Activated B cell treated with CpG ODN at 0.5 μM for 24 hours (primary cell): ENCODE measurements at regions not wholly inside any gene's neighbourhood (a gene's known extent, or its start where the extent isn't known, plus 50 kb on each side); places are given as distances from the start of the nearest gene placed in this dataset.

ENCODE experiments used
- ATAC-seq: fragments of 200-7000 bp; cut with Tn5 transposase; one replicate; pipeline ENCODE4 v1.10.0; 2021; ENCODE audit warnings: low read depth, mild to moderate bottlenecking, moderate library complexity
- CTCF ChIA-PET: fragments of 350-600 bp; sonication (Branson Sonifier 250); formaldehyde crosslinking; loops from one replicate; lab custom pipeline; 2021; ENCODE audit warnings: antibody characterized with exemption; lab: Charles Lee
- POLR2A ChIA-PET: fragments of 350-600 bp; sonication (Branson Sonifier 250); formaldehyde crosslinking; loops from one replicate; lab custom pipeline; 2021; ENCODE audit warnings: antibody characterized with exemption; lab: Charles Lee
- DNase-seq: peaks from one replicate; pipeline ENCODE4 v3.0.0; 2022
- H3K27ac Mint-ChIP-seq: one replicate; pipeline ENCODE4 v1.8.0; 2020; ENCODE audit warnings: mixed read lengths
- H3K27me3 Mint-ChIP-seq: one replicate; pipeline ENCODE4 v1.8.0; 2021; ENCODE audit warnings: mixed read lengths
- H3K36me3 Mint-ChIP-seq: one replicate; pipeline ENCODE4 v1.8.0; 2021; ENCODE audit warnings: low read depth, mixed read lengths
- H3K4me1 Mint-ChIP-seq: one replicate; pipeline ENCODE4 v1.8.0; 2021; ENCODE audit warnings: mixed read lengths
- H3K4me3 Mint-ChIP-seq: one replicate; pipeline ENCODE4 v1.8.0; 2020; ENCODE audit warnings: mild to moderate bottlenecking, mixed read lengths
- H3K9me3 Mint-ChIP-seq: one replicate; pipeline ENCODE4 v1.8.0; 2020; ENCODE audit warnings: mixed read lengths
- intact Hi-C: fragments of 100-400 bp; cut with micrococcal nuclease; formaldehyde crosslinking; loops from one replicate; pipeline ENCODE4 v1.15.1; 2024
- TF ChIP-seq, protein P1 (sequence below): fragments of 200-600 bp; IDR thresholded peaks from one replicate; pipeline ENCODE4 v1.8.0; 2022; ENCODE audit warnings: antibody characterized with exemption, mild to moderate bottlenecking

DNA sequence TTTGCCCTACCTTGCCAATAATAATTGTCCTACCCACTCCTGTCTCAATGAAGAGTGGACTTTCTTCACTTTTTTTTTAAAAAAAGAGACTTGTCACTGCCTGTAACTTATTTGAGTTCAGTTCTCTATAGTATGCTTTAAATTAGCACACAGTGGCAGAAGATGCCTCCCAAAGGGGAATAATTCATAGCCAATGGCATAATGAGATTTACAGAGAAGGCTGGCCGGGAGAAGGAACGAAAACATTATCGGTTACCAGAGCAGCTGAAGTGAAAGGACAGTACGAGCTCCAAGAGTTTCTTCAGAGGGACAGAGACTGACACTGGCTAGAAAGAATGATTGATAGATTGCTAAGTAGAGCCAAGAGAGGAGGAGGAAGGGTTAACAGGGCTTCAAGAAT, 356.3 kb downstream of the EMP1 start:
- POLR2A ChIA-PET, result no interaction called here
- DNase-seq (no peak), ATAC-seq (no peak)
- H3K4me3 Mint-ChIP-seq, result no peak overlapping the region
- H3K27ac Mint-ChIP-seq, result no peak overlapping the region
- H3K27me3 Mint-ChIP-seq, result no peaks in the 10 kb centered on the region
- H3K9me3 Mint-ChIP-seq, result no peaks in the 10 kb centered on the region
- CTCF ChIA-PET, result no interaction called here
- H3K36me3 Mint-ChIP-seq, result no peaks in the 10 kb centered on the region
- TF ChIP-seq, protein P1, sequence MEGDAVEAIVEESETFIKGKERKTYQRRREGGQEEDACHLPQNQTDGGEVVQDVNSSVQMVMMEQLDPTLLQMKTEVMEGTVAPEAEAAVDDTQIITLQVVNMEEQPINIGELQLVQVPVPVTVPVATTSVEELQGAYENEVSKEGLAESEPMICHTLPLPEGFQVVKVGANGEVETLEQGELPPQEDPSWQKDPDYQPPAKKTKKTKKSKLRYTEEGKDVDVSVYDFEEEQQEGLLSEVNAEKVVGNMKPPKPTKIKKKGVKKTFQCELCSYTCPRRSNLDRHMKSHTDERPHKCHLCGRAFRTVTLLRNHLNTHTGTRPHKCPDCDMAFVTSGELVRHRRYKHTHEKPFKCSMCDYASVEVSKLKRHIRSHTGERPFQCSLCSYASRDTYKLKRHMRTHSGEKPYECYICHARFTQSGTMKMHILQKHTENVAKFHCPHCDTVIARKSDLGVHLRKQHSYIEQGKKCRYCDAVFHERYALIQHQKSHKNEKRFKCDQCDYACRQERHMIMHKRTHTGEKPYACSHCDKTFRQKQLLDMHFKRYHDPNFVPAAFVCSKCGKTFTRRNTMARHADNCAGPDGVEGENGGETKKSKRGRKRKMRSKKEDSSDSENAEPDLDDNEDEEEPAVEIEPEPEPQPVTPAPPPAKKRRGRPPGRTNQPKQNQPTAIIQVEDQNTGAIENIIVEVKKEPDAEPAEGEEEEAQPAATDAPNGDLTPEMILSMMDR, result no peak
- intact Hi-C loops, result no loop called here
- peaks cover 14% of the 10 kb centered on the region for H3K4me1 Mint-ChIP-seq

DNA sequence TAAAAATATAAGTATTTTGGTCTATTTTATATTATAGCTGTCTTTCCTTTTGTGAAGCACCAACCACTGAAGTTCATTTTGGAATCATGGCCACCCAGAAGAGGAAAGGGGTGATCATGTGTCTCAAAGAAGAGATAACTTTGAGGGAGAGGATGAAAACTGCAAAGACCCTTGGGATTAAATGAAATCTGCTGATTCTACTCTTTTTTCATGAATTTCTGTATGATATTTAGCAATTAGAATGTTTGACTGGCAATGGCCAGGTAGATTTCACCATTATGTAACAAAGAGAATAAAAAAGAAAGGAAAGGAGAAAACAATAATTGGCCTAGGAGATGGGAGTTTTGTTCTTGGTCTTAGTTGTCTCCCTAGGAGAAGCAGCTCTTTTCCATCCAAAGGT, 350.8 kb downstream of the EMP1 start:
- Mint-ChIP-seq H3K9me3 (no peaks in the 10 kb centered on the region), H3K4me1 (peaks cover 14% of the 10 kb centered on the region), H3K27ac (no peak overlapping the region), H3K27me3 (no peaks in the 10 kb centered on the region), H3K36me3 (no peaks in the 10 kb centered on the region), H3K4me3 (no peak overlapping the region)
- no peak for DNase-seq
- POLR2A ChIA-PET, result no interaction called here
- ATAC-seq, result no peak
- intact Hi-C loops, result no loop called here
- TF ChIP-seq, protein P1, result no peak
- CTCF ChIA-PET, result no interaction called here

DNA sequence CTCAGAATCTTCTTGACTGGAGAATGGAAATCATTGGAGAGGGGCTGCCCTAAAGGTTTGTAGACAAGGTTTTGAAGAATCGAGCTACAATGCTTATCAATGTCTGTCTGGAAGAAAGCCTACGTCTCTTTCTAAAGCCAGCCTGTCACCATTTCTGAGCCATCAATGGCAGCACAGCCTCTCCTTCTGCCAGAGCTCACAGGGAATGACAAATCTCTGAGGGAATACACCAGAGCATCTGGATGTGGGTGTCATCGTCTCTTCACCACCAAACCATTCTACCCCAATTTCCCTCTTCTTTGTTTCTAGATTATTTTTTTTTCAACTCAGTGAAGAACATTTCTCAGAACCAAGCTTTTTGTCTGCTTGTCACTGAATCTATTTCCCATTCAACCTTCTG, 349.7 kb downstream of the EMP1 start:
- no peak for ATAC-seq
- Mint-ChIP-seq H3K9me3 (no peaks in the 10 kb centered on the region), H3K4me3 (no peak overlapping the region), H3K27me3 (no peaks in the 10 kb centered on the region), H3K4me1 (peaks cover 13% of the 10 kb centered on the region), H3K27ac (no peak overlapping the region), H3K36me3 (no peaks in the 10 kb centered on the region)
- no peak for DNase-seq
- intact Hi-C loops, result no loop called here
- TF ChIP-seq, protein P1, result no peak
- CTCF ChIA-PET, result no interaction called here
- POLR2A ChIA-PET, result no interaction called here

DNA sequence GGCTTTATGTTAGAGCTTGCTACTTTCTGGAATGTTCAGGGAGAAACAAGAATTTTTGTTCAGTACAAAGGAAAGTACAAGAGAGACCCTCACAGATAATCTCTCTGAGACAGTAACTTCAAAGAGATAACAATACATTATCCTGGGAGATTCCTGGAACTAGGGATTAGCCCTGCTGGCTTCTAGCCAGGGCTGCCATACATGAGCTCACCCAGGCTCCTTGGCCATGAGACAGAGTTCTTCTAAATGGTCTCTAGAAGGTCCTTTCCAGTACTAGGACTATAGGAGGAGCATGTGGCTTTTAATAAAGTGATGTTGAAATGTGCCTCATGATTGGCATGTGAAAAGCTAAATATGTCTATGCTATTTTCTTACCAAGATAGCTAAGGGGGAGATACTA, 342.5 kb downstream of the EMP1 start:
- H3K27me3 Mint-ChIP-seq, result no peaks in the 10 kb centered on the region
- ChIA-PET POLR2A (no interaction called here), CTCF (no interaction called here)
- no peaks in the 10 kb centered on the region for H3K9me3 Mint-ChIP-seq
- TF ChIP-seq, protein P1, result no peak
- ATAC-seq (no peak), DNase-seq (no peak)
- peaks cover 48% of the 10 kb centered on the region for H3K4me1 Mint-ChIP-seq
- no peaks in the 10 kb centered on the region for H3K36me3 Mint-ChIP-seq
- H3K4me3 Mint-ChIP-seq, result no peak overlapping the region
- intact Hi-C loops, result loop anchor here (5.0 to 10.0 kb wide), 8 partner anchors 53 to 1704 kb away; partner anchors contain the start of genes ATF7IP, BORCS5, DDX47 and MANSC1
- no peak overlapping the region for H3K27ac Mint-ChIP-seq

DNA sequence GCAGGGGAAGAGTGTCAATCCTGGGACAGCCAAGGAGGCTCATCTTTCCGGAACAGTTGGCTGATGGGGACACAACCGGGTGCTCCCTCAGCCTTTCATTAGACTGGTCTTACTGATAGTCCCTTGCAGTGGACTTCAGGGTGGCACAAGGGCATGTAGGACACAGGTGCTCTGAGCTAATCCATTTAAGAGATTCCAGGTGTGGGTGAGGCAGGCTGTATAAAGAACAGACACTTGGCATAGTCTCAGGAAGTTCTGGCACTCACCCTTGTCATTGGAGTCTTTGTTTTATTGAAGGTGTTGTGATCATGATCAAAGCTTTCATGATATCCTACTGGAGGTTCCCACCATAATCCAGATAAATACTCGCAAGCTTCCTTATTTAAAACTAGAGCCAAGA, 341.6 kb downstream of the EMP1 start:
- Mint-ChIP-seq H3K4me1 (peaks cover 50% of the 10 kb centered on the region), H3K27me3 (no peaks in the 10 kb centered on the region), H3K36me3 (no peaks in the 10 kb centered on the region), H3K4me3 (no peak overlapping the region), H3K9me3 (no peaks in the 10 kb centered on the region), H3K27ac (peak overlapping the region; percentile 88)
- CTCF ChIA-PET, result interaction anchor here (1.0 to 1.7 kb wide), 2 partner anchors 283 to 629 kb away, joined by 3 to 5 read pairs; no protein-coding TSS in a partner anchor
- TF ChIP-seq, protein P1, result no peak
- POLR2A ChIA-PET, result interaction anchor here (1.5 kb wide), 1 partner anchor 66 kb away, joined by 6 read pairs; no protein-coding TSS in a partner anchor
- intact Hi-C loops, result loop anchor here (5.0 to 10.0 kb wide), 8 partner anchors 54 to 1703 kb away; partner anchors contain the start of genes ATF7IP, BORCS5, DDX47 and MANSC1
- no peak for ATAC-seq
- DNase-seq, result no peak
